Rectal smooth muscle tissue (tissue), 1 donor: ENCODE measurements at regions not wholly inside any gene's neighbourhood (a gene's known extent, or its start where the extent isn't known, plus 50 kb on each side); places are given as distances from the start of the nearest gene placed in this dataset.

Source experiments
- H3K27ac ChIP-seq: one replicate; pipeline ENCODE4 v1.7.0; 2013; ENCODE audit warnings: low read depth, low read length, inconsistent platforms
- H3K27me3 ChIP-seq: one replicate; pipeline ENCODE4 v1.7.0; 2013; ENCODE audit warnings: low read length; ENCODE audit not compliant: control insufficient read depth, insufficient read depth
- H3K36me3 ChIP-seq: one replicate; pipeline ENCODE4 v1.7.0; 2013; ENCODE audit warnings: low read length; ENCODE audit not compliant: control insufficient read depth, insufficient read depth
- H3K4me1 ChIP-seq: one replicate; pipeline ENCODE4 v1.7.0; 2013; ENCODE audit warnings: low read length; ENCODE audit not compliant: control insufficient read depth, insufficient read depth
- H3K4me3 ChIP-seq: one replicate; pipeline ENCODE4 v1.7.0; 2013; ENCODE audit warnings: low read length
- H3K9ac ChIP-seq: one replicate; pipeline ENCODE4 v1.7.0; 2013; ENCODE audit warnings: low read length

DNA sequence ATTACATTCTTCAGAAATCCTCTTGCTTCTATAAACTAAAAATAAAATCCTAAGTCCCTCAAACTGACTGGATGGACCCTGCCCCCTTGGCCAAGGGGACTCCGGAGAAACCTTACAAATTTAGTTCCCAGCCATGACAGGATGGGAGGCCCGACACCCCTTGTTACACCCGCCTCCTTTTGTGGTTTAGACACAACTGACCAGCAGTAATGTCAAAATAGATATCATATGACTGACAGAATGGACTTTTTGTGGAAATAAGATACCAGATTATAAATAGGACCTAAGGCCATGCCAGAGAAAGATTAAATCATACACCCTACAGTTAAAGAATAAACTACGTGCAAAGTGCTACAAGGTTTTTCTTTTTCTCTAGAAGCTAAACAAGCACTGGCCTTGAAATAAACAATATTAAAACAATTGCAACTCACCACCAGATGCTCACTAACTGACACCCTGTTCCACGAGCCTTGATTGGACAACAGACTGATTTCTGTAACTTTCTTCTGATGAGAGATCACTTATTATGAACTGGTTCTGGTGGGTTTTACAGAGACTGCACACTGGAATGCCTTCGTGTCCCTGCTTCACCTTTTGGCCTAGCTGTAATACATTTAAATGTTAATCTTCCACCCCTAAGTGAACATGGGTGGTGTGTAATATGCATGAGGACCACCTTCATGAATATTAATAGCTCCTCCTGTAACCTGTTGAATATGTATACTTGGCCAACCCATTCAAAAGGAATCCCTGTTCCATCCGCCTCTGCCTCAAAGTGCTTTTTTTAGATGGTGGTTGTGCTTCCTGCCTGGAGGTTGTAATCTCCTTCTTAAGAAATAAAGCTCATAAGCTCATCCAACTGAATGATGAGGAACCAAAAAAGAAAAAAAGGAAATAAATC is 99.6 kb downstream of the ODF2L start:
- Histone ChIP-seq H3K36me3 (no peaks in the 10 kb centered on the region), H3K27me3 (no peaks in the 10 kb centered on the region), H3K9ac (no peak overlapping the region), H3K27ac (no peak overlapping the region), H3K4me1 (no peaks in the 10 kb centered on the region), H3K4me3 (no peak overlapping the region)

DNA sequence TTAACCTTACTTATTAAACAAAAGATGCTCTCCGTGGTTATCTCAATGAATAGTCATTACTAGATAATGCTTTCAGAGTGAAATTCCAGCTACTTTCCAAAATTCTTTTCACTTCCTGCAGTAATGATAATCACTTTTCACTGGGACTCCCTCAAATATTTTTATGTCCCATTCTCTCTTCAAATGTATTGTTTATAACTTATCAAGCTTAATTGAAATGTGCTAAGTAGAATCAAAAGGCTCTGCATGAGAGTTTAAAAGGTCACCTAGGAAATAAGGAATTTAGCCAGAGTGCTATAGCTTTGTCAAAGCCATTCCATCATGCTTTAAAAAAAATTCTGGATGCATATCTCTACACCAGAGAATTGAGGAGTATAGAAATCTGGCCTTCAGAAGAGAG is 106.4 kb downstream of the ODF2L start:
- no peak overlapping the region for H3K9ac ChIP-seq
- no peaks in the 10 kb centered on the region for H3K36me3 ChIP-seq
- H3K27ac ChIP-seq = no peak overlapping the region

DNA sequence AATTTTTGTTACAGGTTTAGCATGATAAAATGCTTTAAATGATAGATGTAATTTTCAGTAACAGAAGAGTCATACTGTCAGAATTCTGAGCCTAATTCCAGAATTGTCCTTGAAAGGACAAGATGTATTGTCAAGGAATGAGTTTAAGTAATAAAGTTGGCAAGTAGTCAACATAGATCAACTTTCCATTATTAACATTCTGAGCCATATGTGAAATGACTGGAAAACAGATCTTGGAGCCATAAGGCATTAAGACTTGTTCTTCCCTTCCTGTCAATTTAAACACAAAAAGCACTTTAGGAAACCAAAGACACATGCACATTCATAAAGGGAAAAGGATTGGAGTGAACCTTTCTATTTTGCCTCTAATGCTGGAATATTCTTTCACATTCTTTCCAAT is 107.0 kb downstream of the ODF2L start:
- H3K9ac ChIP-seq = no peak overlapping the region
- H3K27ac ChIP-seq = no peak overlapping the region
- no peaks in the 10 kb centered on the region for H3K4me1 ChIP-seq
- H3K27me3 ChIP-seq = no peaks in the 10 kb centered on the region
- H3K4me3 ChIP-seq = no peak overlapping the region
- no peaks in the 10 kb centered on the region for H3K36me3 ChIP-seq

More for the DNA sequence above, 106.4 kb downstream of the ODF2L start:
- no peaks in the 10 kb centered on the region for H3K4me1 ChIP-seq
- H3K4me3 ChIP-seq = no peak overlapping the region
- no peaks in the 10 kb centered on the region for H3K27me3 ChIP-seq

GRCh38 chr1:86288586-86289147 is 107.5 kb downstream of the ODF2L start:
- H3K4me3 ChIP-seq = no peak overlapping the region
- H3K4me1 ChIP-seq = no peaks in the 10 kb centered on the region
- H3K9ac ChIP-seq = no peak overlapping the region
- no peaks in the 10 kb centered on the region for H3K27me3 ChIP-seq
- no peak overlapping the region for H3K27ac ChIP-seq
- H3K36me3 ChIP-seq = no peaks in the 10 kb centered on the region

GRCh38 chr1:86285796-86286195 is 110.3 kb downstream of the ODF2L start:
- no peaks in the 10 kb centered on the region for H3K27me3 ChIP-seq
- no peaks in the 10 kb centered on the region for H3K4me1 ChIP-seq
- no peak overlapping the region for H3K27ac ChIP-seq

DNA sequence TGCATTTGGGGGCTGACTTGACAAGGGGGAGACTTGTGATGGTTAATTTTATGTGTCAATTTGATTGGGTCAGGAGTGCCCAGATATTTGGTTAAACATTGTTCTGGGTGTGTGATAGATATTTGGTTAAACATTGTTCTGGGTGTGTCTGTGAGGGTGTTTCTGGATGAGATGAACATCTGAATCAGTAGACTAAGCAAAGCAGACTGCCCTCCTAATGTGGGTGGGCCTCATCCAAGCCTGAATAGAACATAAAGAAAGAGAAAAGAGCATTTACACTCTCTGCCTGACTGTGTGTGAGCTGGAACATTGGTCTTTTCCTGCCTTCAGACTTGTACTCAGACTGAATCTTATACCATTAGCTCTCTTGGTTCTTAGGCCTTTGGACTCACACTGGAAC is 113.5 kb downstream of the ODF2L start:
- no peak overlapping the region for H3K9ac ChIP-seq
- no peaks in the 10 kb centered on the region for H3K4me1 ChIP-seq
- H3K27me3 ChIP-seq = no peaks in the 10 kb centered on the region
- no peaks in the 10 kb centered on the region for H3K36me3 ChIP-seq
- H3K27ac ChIP-seq = no peak overlapping the region
- no peak overlapping the region for H3K4me3 ChIP-seq

More at GRCh38 chr1:86285796-86286195, 110.3 kb downstream of the ODF2L start:
- H3K36me3 ChIP-seq = no peaks in the 10 kb centered on the region
- no peak overlapping the region for H3K9ac ChIP-seq
- H3K4me3 ChIP-seq = no peak overlapping the region

GRCh38 chr1:86277936-86278335 is 118.2 kb downstream of the ODF2L start:
- Histone ChIP-seq H3K36me3 (no peaks in the 10 kb centered on the region), H3K4me3 (no peak overlapping the region)

GRCh38 chr1:86273066-86273465 is 116.5 kb upstream of the COL24A1 start:
- no peak overlapping the region for H3K4me3 ChIP-seq
- no peak overlapping the region for H3K27ac ChIP-seq
- no peaks in the 10 kb centered on the region for H3K27me3 ChIP-seq
- H3K4me1 ChIP-seq = no peaks in the 10 kb centered on the region
- no peak overlapping the region for H3K9ac ChIP-seq
- no peaks in the 10 kb centered on the region for H3K36me3 ChIP-seq

More at GRCh38 chr1:86277936-86278335, 118.2 kb downstream of the ODF2L start:
- Histone ChIP-seq H3K27ac (no peak overlapping the region), H3K27me3 (no peaks in the 10 kb centered on the region), H3K4me1 (no peaks in the 10 kb centered on the region), H3K9ac (no peak overlapping the region)

- H3K9ac ChIP-seq = no peak overlapping the region
- no peaks in the 10 kb centered on the region for H3K36me3 ChIP-seq
- no peak overlapping the region for H3K4me3 ChIP-seq
- H3K27ac ChIP-seq = no peak overlapping the region
- H3K4me1 ChIP-seq = no peaks in the 10 kb centered on the region
- no peaks in the 10 kb centered on the region for H3K27me3 ChIP-seq
Observed at GRCh38 chr1:86272083-86272482, 115.5 kb upstream of the COL24A1 start.

DNA sequence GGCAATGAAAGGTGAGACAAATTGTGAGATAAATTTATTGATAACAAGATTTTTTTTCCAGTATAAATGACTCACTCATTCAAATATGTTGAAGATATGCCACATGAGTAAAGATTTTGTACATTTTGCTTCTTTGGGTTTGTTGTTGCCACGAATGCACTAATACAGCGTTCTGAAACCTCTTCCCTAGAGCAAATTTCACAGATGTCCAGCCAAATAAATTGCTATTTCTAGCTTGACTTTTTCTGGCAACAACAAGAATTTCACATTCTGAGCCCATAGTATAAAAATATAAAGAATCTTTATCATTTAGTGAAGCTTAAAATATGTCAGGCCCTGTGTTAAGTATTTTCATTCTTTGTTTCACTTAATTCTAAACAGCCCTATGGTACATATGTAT is 114.5 kb upstream of the COL24A1 start:
- Histone ChIP-seq H3K27me3 (no peaks in the 10 kb centered on the region), H3K27ac (no peak overlapping the region), H3K4me3 (no peak overlapping the region), H3K36me3 (no peaks in the 10 kb centered on the region), H3K9ac (no peak overlapping the region), H3K4me1 (no peaks in the 10 kb centered on the region)

DNA sequence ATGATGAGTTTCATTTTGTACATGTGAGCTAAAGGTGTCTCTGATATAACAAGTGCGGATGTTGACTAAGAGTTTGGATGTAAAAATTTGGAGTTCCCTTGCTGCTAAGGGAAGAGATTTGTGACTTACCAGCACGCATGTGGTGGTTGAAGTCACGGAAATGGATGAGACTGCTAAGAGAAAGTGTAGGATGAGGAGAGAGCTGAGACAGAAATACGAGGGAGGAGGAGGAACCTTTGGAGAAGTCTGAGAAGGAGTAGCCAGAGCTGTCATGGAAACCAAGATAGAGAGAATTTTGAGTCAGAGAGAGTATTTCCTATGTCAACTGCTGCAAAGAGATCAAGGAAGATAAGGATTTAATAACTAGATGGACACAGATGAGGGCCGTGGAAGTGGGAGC is 106.5 kb upstream of the COL24A1 start:
- no peaks in the 10 kb centered on the region for H3K27me3 ChIP-seq
- no peak overlapping the region for H3K9ac ChIP-seq
- no peaks in the 10 kb centered on the region for H3K36me3 ChIP-seq
- peaks cover 8% of the 10 kb centered on the region for H3K4me1 ChIP-seq
- H3K4me3 ChIP-seq = no peak overlapping the region
- no peak overlapping the region for H3K27ac ChIP-seq

- Histone ChIP-seq H3K36me3 (no peaks in the 10 kb centered on the region), H3K4me1 (peaks cover 8% of the 10 kb centered on the region), H3K4me3 (no peak overlapping the region), H3K27me3 (no peaks in the 10 kb centered on the region), H3K9ac (no peak overlapping the region), H3K27ac (no peak overlapping the region)
Observed at GRCh38 chr1:86260476-86260875, 103.9 kb upstream of the COL24A1 start.

DNA sequence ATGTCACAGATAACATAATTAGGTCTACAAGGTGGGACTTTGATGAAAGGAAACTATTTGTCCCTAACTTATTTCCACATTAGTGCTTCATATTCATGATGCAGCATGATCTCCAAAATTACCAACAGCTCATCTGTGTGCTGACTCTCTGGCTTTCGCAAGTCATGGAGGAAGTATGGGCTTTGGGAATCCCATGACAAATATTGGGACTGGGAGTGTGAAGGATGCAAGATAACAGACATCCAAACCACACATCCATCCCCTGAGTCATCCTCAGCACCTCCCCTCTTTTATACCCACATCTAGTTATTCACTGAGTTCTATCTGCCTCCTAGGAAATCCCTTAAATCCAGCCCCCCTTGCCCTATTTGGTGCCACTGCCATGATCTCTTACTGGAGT is 102.8 kb upstream of the COL24A1 start:
- H3K4me1 ChIP-seq = peaks cover 8% of the 10 kb centered on the region
- H3K9ac ChIP-seq = no peak overlapping the region
- H3K4me3 ChIP-seq = no peak overlapping the region
- no peaks in the 10 kb centered on the region for H3K27me3 ChIP-seq
- H3K36me3 ChIP-seq = no peaks in the 10 kb centered on the region
- H3K27ac ChIP-seq = no peak overlapping the region
